Thyroid gland (tissue), 4 donors: ENCODE measurements at regions not wholly inside any gene's neighbourhood (a gene's known extent, or its start where the extent isn't known, plus 50 kb on each side); places are given as distances from the start of the nearest gene placed in this dataset.

Source experiments
- DNase-seq, 2 donors: peaks; one replicate each; pipeline ENCODE4 v3.0.0-alpha.2; 2019
- H3K27ac ChIP-seq, 3 donors: fragments of 200-600 bp; sonication (generic); 1 replicate in 2 of 3; 2 replicates in 1 of 3; pipeline ENCODE4 v1.5.1; 2016 to 2019; ENCODE audit warnings: mild to moderate bottlenecking in 1 of 3, moderate library complexity in 1 of 3
- H3K27me3 ChIP-seq: fragments of 200-600 bp; sonication (generic); one replicate; pipeline ENCODE4 v1.5.1; 2019
- H3K36me3 ChIP-seq, 2 donors: fragments of 200-600 bp; sonication (generic); one replicate each; pipeline ENCODE4 v1.5.1; 2016 to 2019
- H3K4me1 ChIP-seq, 2 donors: fragments of 200-600 bp; sonication (generic); one replicate each; pipeline ENCODE4 v1.5.1; 2017 to 2019
- H3K4me3 ChIP-seq, 3 donors: fragments of 200-600 bp; sonication (generic); replicated peaks in 1 of 3; 1 replicate in 2 of 3; 2 replicates in 1 of 3; pipeline ENCODE4 v1.5.1; 2016; ENCODE audit warnings: mild to moderate bottlenecking in 1 of 3
- H3K9me3 ChIP-seq: fragments of 200-600 bp; sonication (generic); one replicate; pipeline ENCODE4 v1.5.1; 2017
- POLR2A ChIP-seq, 2 donors: fragments of 450-650 bp; IDR thresholded peaks; one replicate each; pipeline ENCODE4 v1.6.1; 2017; ENCODE audit warnings: antibody characterized with exemption in 2 of 2, mild to moderate bottlenecking in 2 of 2, moderate library complexity in 1 of 2
- WGBS, 2 donors: methylation state at CpG; one replicate each; pipeline ENCODE4 v1.1.5; 2017; 5-methylcytosine and 5-hydroxymethylcytosine counted together
- intact Hi-C: fragments of 100-400 bp; cut with DNase I; formaldehyde crosslinking; loops from one replicate; pipeline ENCODE4 v1.15.1; 2023
- TF ChIP-seq, protein P1 (sequence below), 6 experiments: fragments of 200-600 bp in 3 of 6; fragments of 450-650 bp in 3 of 6; sonication (generic) in 3 of 6; IDR thresholded peaks; one replicate each; pipeline ENCODE4 v1.5.1; 2016 to 2019; ENCODE audit warnings: antibody characterized with exemption in 6 of 6, mild to moderate bottlenecking in 2 of 6, inconsistent platforms in 1 of 6, moderate library complexity in 1 of 6

DNA sequence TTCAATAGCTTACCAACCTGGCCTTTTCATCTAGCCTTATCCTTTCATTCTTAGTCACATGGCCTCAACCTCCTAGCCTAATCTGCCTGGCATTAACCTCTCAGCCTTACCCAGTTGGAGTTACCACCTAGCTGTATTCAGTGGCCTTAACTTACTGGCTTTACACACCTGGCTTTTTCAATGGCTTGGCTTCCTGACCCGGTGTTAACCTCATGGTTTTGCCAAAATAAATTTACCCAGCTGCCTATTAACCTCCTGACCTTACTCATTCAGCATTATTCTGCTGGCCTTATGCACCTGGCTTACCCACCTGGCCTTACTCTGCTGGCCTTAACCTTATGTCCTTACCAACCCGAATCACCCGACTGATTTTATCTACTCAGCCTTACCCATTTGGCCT, 135.5 kb upstream of the ZSWIM2 start:
- no peaks in the 10 kb centered on the region for H3K4me1 ChIP-seq
- DNase-seq = no peak
- H3K27ac ChIP-seq = no peak overlapping the region
- TF ChIP-seq, protein P1, sequence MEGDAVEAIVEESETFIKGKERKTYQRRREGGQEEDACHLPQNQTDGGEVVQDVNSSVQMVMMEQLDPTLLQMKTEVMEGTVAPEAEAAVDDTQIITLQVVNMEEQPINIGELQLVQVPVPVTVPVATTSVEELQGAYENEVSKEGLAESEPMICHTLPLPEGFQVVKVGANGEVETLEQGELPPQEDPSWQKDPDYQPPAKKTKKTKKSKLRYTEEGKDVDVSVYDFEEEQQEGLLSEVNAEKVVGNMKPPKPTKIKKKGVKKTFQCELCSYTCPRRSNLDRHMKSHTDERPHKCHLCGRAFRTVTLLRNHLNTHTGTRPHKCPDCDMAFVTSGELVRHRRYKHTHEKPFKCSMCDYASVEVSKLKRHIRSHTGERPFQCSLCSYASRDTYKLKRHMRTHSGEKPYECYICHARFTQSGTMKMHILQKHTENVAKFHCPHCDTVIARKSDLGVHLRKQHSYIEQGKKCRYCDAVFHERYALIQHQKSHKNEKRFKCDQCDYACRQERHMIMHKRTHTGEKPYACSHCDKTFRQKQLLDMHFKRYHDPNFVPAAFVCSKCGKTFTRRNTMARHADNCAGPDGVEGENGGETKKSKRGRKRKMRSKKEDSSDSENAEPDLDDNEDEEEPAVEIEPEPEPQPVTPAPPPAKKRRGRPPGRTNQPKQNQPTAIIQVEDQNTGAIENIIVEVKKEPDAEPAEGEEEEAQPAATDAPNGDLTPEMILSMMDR (IDR thresholded peaks at IDR 0.05) = no peak
- no peak for TF ChIP-seq POLR2A (IDR thresholded peaks at IDR 0.05)
- no peaks in the 10 kb centered on the region for H3K9me3 ChIP-seq
- no peaks in the 10 kb centered on the region for H3K27me3 ChIP-seq
- H3K4me3 ChIP-seq = no peak overlapping the region
- 90 to 91% methylated on average over 3 of the region's 3 CpGs for WGBS, 2 donors
- intact Hi-C loops = no loop called here
- no peaks in the 10 kb centered on the region for H3K36me3 ChIP-seq

DNA sequence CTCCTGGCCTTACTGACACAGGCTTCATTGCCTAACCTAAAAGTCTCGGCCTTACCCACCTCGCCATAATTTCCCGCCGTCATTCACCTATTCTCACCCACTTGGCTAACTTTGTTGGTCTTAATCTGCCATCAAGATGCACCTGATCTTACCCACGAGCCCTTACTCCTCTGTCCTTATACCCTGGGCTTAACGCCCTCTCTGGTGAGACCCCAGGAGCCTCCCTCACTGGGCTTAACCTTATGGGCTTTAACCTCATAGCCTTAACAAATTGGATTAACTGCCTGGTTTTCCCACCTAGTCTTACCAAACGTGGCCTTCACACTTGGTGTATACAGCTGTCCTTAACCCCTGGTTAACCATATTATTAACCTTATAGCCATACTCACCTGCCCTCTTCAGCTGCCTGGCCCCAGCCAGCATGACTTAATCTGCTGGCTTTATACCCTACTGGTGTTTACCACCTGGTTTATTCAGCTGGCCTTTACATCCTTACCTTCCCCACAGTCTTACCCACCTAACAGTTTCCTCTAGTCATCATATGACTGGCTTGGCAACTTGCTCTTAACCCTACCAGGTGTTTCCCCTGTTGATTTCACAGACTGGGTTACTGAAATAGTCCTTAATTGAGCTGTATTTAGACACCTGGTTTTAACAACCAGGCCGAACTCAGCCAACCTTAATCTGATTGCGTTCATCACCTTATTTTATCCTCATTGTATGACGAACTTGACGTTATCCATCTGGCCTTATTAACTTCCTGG, 132.0 kb upstream of the ZSWIM2 start:
- no peaks in the 10 kb centered on the region for H3K36me3 ChIP-seq
- intact Hi-C loops = no loop called here
- no peaks in the 10 kb centered on the region for H3K27me3 ChIP-seq
- no peak for DNase-seq
- H3K4me3 ChIP-seq = no peak overlapping the region
- no peak overlapping the region for H3K27ac ChIP-seq
- TF ChIP-seq POLR2A (IDR thresholded peaks at IDR 0.05) = no peak
- TF ChIP-seq, protein P1 (IDR thresholded peaks at IDR 0.05) = no peak
- H3K9me3 ChIP-seq = no peaks in the 10 kb centered on the region
- no peaks in the 10 kb centered on the region for H3K4me1 ChIP-seq
- whole genome bisulfite sequencing, 2 donors = 91 to 92% methylated on average over 11 of the region's 11 CpGs

DNA sequence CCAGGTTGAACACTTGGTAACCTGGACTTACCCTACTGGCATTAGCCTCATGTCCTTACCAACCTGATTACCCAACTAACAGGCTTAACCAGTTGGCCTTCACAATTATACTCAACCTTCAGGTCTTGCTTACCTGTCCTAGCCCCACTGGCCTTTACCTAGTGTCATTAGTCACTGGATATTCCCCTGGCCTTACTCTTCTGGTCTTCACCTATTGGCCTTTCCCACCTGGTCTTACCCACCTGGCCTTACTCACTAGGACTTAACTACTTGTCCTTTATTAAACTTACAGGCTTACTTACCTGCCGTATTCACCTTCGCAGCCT, 131.1 kb upstream of the ZSWIM2 start:
- Histone ChIP-seq H3K4me3 (no peak overlapping the region), H3K9me3 (no peaks in the 10 kb centered on the region), H3K36me3 (no peaks in the 10 kb centered on the region), H3K27me3 (no peaks in the 10 kb centered on the region), H3K4me1 (no peaks in the 10 kb centered on the region), H3K27ac (no peak overlapping the region)
- WGBS, 2 donors = 99 to 100% methylated on average over 2 of the region's 2 CpGs
- no peak for DNase-seq
- TF ChIP-seq, protein P1 (IDR thresholded peaks at IDR 0.05) = no peak
- TF ChIP-seq POLR2A (IDR thresholded peaks at IDR 0.05) = no peak
- intact Hi-C loops = no loop called here

DNA sequence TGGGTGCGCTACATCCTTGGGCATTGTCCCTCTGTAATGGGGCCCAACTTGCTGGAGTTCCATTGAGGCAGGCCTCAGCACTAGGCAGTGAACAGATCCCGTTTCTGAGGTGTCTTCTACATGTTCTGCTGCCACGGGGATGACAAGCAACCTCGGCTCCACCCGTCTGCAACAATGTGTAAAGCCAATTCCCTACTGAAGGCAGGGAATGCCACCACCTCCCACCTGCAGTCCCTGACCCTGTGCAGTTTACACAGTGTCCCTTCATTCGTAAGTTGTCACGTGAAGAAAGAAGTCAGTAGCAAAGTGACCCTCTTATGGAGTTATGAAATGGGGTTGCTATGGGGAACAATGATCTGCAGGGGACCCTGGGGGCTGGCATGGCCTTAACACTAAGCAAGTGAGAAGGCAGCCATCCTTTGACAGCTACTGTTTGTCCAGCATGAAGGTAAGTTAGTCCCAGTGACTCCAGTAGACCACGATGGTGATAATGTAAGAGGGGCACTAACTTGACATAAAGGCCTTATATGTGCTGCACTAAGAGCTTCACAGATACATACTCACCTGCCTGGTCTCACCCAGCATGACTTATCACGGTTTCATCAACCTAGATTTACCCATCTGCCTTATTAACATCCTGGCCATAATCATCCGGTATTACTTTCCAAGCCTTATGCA, 130.6 kb upstream of the ZSWIM2 start:
- no peak for DNase-seq
- TF ChIP-seq, protein P1 (IDR thresholded peaks at IDR 0.05) = no peak
- TF ChIP-seq POLR2A (IDR thresholded peaks at IDR 0.05) = no peak
- no peaks in the 10 kb centered on the region for H3K9me3 ChIP-seq
- no peaks in the 10 kb centered on the region for H3K27me3 ChIP-seq
- intact Hi-C loops = no loop called here
- no peak overlapping the region for H3K4me3 ChIP-seq
- no peaks in the 10 kb centered on the region for H3K4me1 ChIP-seq
- WGBS, 2 donors = 90 to 93% methylated on average over 10 of the region's 10 CpGs
- H3K27ac ChIP-seq = no peak overlapping the region
- H3K36me3 ChIP-seq = no peaks in the 10 kb centered on the region

DNA sequence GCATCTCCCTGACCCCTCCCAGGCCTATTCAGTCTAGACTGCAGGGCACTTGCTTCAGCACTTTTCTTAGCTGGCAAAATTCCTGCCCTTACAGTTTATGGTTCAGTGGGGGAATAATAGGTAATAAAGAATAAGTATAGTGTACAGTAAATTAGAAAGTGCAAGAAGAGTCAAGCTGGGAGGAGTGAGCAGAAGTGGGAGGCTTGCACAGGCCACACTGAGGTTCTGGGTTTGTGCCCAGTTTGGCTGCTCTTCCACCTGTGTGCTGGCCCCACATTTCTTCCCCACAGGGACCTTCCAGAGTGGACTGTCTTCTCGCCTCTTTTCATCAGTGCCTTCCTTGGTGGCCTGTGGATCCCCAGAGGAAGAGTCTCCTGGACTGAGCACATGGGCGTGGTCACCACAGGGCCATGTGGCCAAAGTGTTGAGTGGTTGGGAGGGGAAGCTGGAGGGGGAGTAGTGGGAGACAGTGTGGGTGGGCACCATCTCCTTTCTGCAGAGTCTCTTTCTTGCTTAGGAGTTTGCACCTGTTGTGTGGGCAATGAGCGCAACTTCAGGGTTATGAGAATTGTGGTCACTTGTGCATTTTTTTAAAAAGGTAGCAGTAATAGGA, 128.6 kb upstream of the ZSWIM2 start:
- Histone ChIP-seq H3K4me3 (no peak overlapping the region), H3K4me1 (no peaks in the 10 kb centered on the region), H3K9me3 (no peaks in the 10 kb centered on the region), H3K36me3 (no peaks in the 10 kb centered on the region), H3K27me3 (no peaks in the 10 kb centered on the region), H3K27ac (no peak overlapping the region)
- intact Hi-C loops = no loop called here
- DNase-seq = no peak
- TF ChIP-seq, protein P1 (IDR thresholded peaks at IDR 0.05) = no peak
- TF ChIP-seq POLR2A (IDR thresholded peaks at IDR 0.05) = no peak
- WGBS, 2 donors = 89 to 96% methylated on average over 3 of the region's 3 CpGs
